HepG2 (cell line): ENCODE measurements at regions not wholly inside any gene's neighbourhood (a gene's known extent, or its start where the extent isn't known, plus 50 kb on each side); places are given as distances from the start of the nearest gene placed in this dataset.

Source experiments
- ATF5 ChIP-seq: sonication (generic); formaldehyde crosslinking; IDR thresholded peaks from 2 replicates; pipeline ENCODE4 v1.4.0; 2020; ENCODE audit warnings: mild to moderate bottlenecking, low read depth, missing genetic modification reagents
- ATF7 ChIP-seq, 2 experiments: fragments of 450-650 bp in 1 of 2; sonication (generic) in 1 of 2; formaldehyde crosslinking in 1 of 2; IDR thresholded peaks; 2 replicates each; pipeline versions ENCODE4 v1.4.0 to v1.6.1; 2016 to 2020; ENCODE audit warnings: antibody characterized with exemption in 1 of 2, mild to moderate bottlenecking in 1 of 2, missing genetic modification reagents in 1 of 2
- BRCA1 ChIP-seq: sonication (generic); formaldehyde crosslinking; IDR thresholded peaks from 2 replicates; pipeline ENCODE4 v1.4.0; 2020; ENCODE audit warnings: missing genetic modification reagents
- CEBPB ChIP-seq: IDR thresholded peaks from 2 replicates; pipeline ENCODE4 v1.6.1; 2011; ENCODE audit warnings: low read depth, low read length, improper control_type of control experiment, borderline replicate concordance
- E2F2 ChIP-seq: sonication (generic); formaldehyde crosslinking; IDR thresholded peaks from 2 replicates; pipeline ENCODE4 v1.4.0; 2020; ENCODE audit warnings: missing genetic modification reagents, borderline replicate concordance
- ELF3 ChIP-seq: IDR thresholded peaks from 2 replicates; pipeline ENCODE4 v1.6.1; 2016; ENCODE audit warnings: missing genetic modification reagents, missing compliant biosample characterization
- GTF2F1 ChIP-seq: fragments of 150-350 bp; IDR thresholded peaks from 2 replicates; pipeline ENCODE4 v1.6.1; 2014; ENCODE audit warnings: low read length
- HOMEZ ChIP-seq: IDR thresholded peaks from 2 replicates; pipeline ENCODE4 v1.6.1; 2016; ENCODE audit warnings: low read depth
- MIXL1 ChIP-seq: IDR thresholded peaks from 2 replicates; pipeline ENCODE4 v1.6.1; 2016
- NR2F6 ChIP-seq, 2 experiments: IDR thresholded peaks; 2 replicates each; pipeline ENCODE4 v1.6.1; 2016; ENCODE audit warnings: antibody characterized with exemption in 1 of 2, mild to moderate bottlenecking in 1 of 2
- PITX1 ChIP-seq: sonication (generic); formaldehyde crosslinking; IDR thresholded peaks from 2 replicates; pipeline ENCODE4 v1.5.1; 2020; ENCODE audit warnings: mild to moderate bottlenecking, missing genetic modification reagents
- RARA ChIP-seq: IDR thresholded peaks from 2 replicates; pipeline ENCODE4 v1.6.1; 2016; ENCODE audit warnings: missing genetic modification reagents, missing compliant biosample characterization
- SCMH1 ChIP-seq: sonication (generic); formaldehyde crosslinking; IDR thresholded peaks from 2 replicates; pipeline ENCODE4 v1.9.0; 2021; ENCODE audit warnings: missing genetic modification reagents, mild to moderate bottlenecking, borderline replicate concordance
- SMAD9 ChIP-seq: sonication (generic); formaldehyde crosslinking; IDR thresholded peaks from 2 replicates; pipeline ENCODE4 v1.5.1; 2020; ENCODE audit warnings: mild to moderate bottlenecking, missing genetic modification reagents
- SOX5 ChIP-seq: IDR thresholded peaks from 2 replicates; pipeline ENCODE4 v1.6.1; 2016; ENCODE audit warnings: borderline replicate concordance
- SOX6 ChIP-seq, 2 experiments: fragments of 450-650 bp in 1 of 2; sonication (generic) in 1 of 2; formaldehyde crosslinking in 1 of 2; IDR thresholded peaks; 2 replicates each; pipeline versions ENCODE4 v1.4.0 to v1.6.1; 2017 to 2020; ENCODE audit warnings: antibody characterized with exemption in 1 of 2, mild to moderate bottlenecking in 1 of 2, missing genetic modification reagents in 1 of 2
- TIGD3 ChIP-seq: sonication (generic); formaldehyde crosslinking; IDR thresholded peaks from 2 replicates; pipeline ENCODE4 v1.5.1; 2020; ENCODE audit warnings: mild to moderate bottlenecking, missing genetic modification reagents, borderline replicate concordance
- ZIK1 ChIP-seq: sonication (generic); formaldehyde crosslinking; IDR thresholded peaks from 2 replicates; pipeline ENCODE4 v1.5.0; 2020; ENCODE audit warnings: mild to moderate bottlenecking, low read depth, missing genetic modification reagents, borderline replicate concordance
- ZNF737 ChIP-seq: sonication (generic); formaldehyde crosslinking; IDR thresholded peaks from 2 replicates; pipeline ENCODE4 v1.5.0; 2020; ENCODE audit warnings: missing genetic modification reagents, mild to moderate bottlenecking, borderline replicate concordance
- TF ChIP-seq, protein P1 (sequence below): sonication (generic); formaldehyde crosslinking; conservative IDR thresholded peaks from 2 replicates; pipeline ENCODE4 v1.4.0; 2020; ENCODE audit warnings: mild to moderate bottlenecking, missing genetic modification reagents, moderate library complexity

- TF ChIP-seq ZNF737 (CRISPR knock-in tag) = no peak
- TF ChIP-seq ATF7 (IDR thresholded peaks at IDR 0.05) = no peak
- no peak for TF ChIP-seq ATF7 (CRISPR knock-in tag; IDR thresholded peaks at IDR 0.05)
- TF ChIP-seq SMAD9 = no peak
- no peak for TF ChIP-seq SOX6 (IDR thresholded peaks at IDR 0.05)
- peak; percentile 41 for TF ChIP-seq SOX6 (CRISPR knock-in tag; IDR thresholded peaks at IDR 0.05)
- no peak for TF ChIP-seq ATF5 (CRISPR knock-in tag)
- TF ChIP-seq BRCA1 = no peak
- TF ChIP-seq SCMH1 (CRISPR knock-in tag) = no peak
- TF ChIP-seq ELF3 = peak; percentile 38; the same call in 1 of the 2 replicates
- no peak for TF ChIP-seq TIGD3 (CRISPR knock-in tag)
- TF ChIP-seq, protein P1, sequence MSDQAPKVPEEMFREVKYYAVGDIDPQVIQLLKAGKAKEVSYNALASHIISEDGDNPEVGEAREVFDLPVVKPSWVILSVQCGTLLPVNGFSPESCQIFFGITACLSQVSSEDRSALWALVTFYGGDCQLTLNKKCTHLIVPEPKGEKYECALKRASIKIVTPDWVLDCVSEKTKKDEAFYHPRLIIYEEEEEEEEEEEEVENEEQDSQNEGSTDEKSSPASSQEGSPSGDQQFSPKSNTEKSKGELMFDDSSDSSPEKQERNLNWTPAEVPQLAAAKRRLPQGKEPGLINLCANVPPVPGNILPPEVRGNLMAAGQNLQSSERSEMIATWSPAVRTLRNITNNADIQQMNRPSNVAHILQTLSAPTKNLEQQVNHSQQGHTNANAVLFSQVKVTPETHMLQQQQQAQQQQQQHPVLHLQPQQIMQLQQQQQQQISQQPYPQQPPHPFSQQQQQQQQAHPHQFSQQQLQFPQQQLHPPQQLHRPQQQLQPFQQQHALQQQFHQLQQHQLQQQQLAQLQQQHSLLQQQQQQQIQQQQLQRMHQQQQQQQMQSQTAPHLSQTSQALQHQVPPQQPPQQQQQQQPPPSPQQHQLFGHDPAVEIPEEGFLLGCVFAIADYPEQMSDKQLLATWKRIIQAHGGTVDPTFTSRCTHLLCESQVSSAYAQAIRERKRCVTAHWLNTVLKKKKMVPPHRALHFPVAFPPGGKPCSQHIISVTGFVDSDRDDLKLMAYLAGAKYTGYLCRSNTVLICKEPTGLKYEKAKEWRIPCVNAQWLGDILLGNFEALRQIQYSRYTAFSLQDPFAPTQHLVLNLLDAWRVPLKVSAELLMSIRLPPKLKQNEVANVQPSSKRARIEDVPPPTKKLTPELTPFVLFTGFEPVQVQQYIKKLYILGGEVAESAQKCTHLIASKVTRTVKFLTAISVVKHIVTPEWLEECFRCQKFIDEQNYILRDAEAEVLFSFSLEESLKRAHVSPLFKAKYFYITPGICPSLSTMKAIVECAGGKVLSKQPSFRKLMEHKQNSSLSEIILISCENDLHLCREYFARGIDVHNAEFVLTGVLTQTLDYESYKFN (CRISPR knock-in tag) = peak; percentile 47
- TF ChIP-seq SOX5 = peak; percentile 25; the same call in 1 of the 2 replicates
- TF ChIP-seq HOMEZ (CRISPR knock-in tag) = no peak
- TF ChIP-seq RARA (CRISPR knock-in tag) = peak; percentile 80
- TF ChIP-seq PITX1 (CRISPR knock-in tag) = no peak
- TF ChIP-seq CEBPB = no peak
- 0 out of 2 replicates have a peak, but pooled peaks have one; percentile 27 for TF ChIP-seq NR2F6 (IDR thresholded peaks at IDR 0.05)
- TF ChIP-seq NR2F6 (CRISPR knock-in tag; IDR thresholded peaks at IDR 0.05) = peak; percentile 44; the same call in 1 of the 2 replicates
- no peak for TF ChIP-seq E2F2
- TF ChIP-seq GTF2F1 = no peak
- TF ChIP-seq MIXL1 (CRISPR knock-in tag) = peak; percentile 50; the same call in 1 of the 2 replicates
- no peak for TF ChIP-seq ZIK1 (CRISPR knock-in tag)
These were observed 278.5 kb downstream of the SRBD1 start (continued) for GRCh38 chr2:45332567-45332966.
